CD4-positive, alpha-beta T cell treated with Interleukin-15 for 4 hours (primary cell): ENCODE measurements at regions not wholly inside any gene's neighbourhood (a gene's known extent, or its start where the extent isn't known, plus 50 kb on each side); places are given as distances from the start of the nearest gene placed in this dataset.

Source experiments
- DNase-seq: peaks from one replicate; pipeline ENCODE4 v3.0.0-alpha.2; 2020; ENCODE audit warnings: low spot score

DNA sequence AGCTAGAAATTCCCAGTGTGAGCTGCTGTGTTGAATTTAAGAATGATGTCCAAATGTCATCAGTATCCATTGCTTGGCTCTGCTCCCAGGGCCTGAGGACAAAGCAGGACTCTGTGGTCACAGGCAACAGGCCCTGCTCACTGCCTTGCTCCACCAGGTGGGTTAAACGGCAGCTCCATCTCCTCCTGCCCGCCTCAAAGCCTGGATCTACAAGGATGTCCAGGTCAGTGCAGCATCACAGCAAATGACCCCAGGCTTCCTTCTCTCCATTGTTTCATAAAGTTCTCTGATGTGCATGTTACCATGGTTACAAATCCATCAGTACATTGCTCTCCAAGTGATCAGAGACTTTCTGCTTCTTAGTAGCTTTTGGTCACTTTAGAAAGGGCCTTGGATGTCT lies 322.0 kb upstream of the ZNF32 start:
- DNase-seq = no peak

DNA sequence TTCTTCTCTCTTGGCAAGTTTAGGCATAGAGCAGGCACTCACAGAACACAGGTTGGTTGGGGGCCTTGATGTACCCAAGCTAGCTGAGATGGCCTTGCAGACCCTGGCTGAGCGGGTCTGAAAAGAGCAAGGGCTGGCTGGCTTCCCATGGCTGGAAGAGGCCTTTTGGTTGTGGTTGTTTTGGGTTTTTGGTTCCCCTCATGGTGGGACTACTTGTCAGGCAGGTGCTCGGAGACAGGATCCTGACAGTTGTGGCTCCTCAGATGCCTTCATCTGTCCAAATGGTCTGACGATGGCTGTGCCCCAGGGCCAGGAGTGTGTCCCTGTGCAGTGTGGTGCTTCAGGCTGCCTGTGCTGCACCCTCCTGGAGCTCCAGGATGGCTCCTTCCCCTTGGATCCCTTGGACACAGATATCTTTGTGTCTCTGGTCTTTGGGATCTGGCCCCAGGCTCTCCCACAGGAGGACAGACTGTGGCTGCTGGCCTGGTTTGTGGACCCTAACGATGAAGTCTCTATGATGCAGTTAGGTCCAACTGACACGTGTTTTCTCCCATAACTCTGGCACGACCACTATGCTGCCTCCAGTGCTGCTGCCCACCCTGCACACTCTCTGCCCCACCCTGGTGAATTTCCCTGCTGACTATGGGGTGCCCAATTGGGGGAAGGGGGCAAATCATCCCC lies 321.5 kb upstream of the ZNF32 start:
- no peak for DNase-seq

- DNase-seq = no peak
Measured at GRCh38 chr10:43969506-43969905, 320.8 kb upstream of the ZNF32 start.

DNA sequence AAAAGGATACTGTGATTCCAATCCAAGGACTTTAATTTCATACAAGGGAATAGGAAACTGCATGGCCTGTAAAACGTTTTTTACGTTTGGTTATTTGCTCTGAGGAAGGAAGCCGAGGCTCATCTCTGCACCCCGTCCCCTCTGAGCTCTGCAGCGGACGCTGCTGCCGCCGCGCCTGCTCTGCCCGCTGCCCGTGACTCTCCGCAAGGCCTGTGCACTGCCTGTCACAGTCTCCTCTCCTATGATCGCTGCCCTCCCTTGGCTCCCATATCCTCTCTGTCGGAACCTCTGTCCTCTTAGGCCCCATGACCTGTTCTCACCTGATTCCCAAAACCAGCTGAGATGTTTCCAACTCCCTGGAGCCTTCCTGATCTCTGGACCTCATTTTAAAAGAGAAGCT lies 320.3 kb upstream of the ZNF32 start:
- DNase-seq = no peak

GRCh38 chr10:43968076-43968475 lies 319.4 kb upstream of the ZNF32 start:
- DNase-seq = no peak

GRCh38 chr10:43966571-43966965 lies 317.9 kb upstream of the ZNF32 start:
- DNase-seq = no peak

- DNase-seq = no peak
Measured at GRCh38 chr10:43965918-43966570, 317.4 kb upstream of the ZNF32 start.

GRCh38 chr10:43965033-43965917 lies 316.6 kb upstream of the ZNF32 start:
- DNase-seq = no peak

DNA sequence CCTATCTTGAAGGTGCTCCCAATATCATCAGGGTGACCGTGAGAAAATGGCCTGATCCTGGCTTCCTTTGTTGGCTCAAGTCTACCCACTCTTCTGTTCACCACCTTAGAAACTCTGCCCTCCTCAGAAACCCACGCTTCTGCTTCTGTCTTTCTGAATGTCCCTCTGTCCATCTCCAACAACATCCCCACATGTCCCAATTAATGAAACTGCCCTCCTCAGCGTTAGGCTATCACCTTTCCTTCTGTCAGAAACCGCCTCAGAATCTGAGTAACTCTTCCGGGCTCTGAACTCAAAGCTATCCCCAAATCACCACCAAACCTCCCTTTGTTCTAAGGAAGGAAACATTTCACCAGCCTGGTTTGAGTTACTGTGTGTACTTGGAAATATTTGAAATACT lies 315.8 kb upstream of the ZNF32 start:
- DNase-seq = no peak

DNA sequence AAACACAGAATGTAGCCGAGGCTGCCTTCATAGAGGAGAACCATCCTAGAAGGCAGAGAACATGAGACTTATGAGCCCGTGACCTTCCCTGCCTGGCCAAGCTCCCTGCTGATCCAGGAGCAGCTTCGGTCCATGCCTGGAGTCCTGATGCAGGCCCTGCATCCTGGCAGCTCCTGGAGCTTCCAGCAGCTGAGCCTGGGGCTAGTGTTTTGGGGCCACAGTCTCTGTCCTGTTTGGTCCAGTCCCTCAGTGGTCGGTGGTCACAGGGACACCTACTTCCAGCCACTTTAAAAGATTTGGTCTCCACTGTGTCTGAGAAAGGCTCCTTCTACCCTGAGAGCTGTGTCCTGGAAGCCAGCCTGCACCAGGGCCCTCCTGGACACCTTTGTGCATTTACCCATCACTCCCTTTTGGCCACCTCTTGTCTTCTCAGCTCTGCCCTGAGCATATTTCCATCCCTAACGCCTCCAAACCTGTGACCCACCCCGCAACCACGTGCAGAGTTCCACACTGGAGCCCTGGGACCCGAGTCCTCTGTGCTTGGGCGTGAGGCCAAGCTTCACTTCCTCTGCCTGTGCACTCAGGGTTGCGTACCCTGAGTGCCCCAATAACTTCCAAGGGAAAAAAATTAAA lies 315.2 kb upstream of the ZNF32 start:
- no peak for DNase-seq

DNA sequence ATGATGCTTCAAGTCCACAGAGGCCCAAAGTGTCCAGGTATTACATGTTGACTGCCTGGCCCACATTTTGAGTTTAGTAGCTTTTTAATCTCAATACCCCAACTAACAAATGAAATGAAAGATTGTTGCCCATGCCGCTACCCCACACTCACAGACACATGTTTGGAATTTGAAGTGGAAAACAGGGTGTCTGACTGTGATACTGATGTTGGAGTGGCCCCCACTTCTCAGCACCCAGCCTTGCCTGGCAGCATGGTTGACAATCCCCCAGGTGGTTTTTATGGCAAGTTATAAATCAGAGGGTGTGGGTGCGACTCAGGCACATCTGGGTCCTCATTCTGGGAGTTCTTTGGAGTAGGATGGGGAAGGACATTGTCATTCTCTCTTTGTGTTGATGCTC lies 314.7 kb upstream of the ZNF32 start:
- DNase-seq = no peak

DNA sequence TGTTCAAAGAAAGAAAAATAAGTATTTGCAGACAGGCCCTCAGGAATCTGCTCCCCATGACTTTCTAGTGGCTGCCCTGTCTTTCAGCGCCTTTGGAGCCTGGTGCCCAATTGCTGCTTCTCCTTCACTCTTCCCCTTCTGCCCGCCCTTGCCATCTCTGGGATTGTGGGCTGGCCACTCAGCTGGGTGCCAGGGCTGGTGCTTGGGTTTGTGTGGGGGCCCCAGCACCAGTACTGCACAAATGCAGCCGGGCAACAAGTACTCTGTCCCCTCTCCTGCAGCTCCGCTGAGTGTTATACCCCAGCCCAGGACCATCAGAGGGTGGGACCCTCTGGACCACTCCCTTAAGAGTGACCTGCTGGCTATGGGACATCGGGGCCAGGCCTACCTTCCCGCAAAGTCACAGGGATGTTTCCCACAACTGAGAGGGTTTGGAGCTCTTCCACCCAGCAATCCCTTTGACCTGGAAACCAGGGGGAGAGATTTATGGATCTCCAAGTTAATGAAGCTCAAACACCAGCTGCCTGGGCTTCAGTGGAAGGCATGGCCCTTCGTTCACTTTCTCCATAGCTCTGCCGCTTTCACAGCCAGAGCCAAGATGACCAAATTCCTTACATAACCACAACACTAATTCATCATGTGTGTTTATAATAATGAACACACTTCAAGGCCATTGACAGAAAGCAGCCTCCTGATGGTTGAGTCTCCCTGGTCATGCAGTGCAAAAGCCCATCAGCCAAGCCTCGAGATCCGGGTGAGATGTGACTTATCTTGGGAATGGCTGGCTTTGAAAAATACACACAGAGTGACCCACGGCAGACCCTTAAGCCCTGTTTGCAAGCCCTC lies 313.9 kb upstream of the ZNF32 start:
- DNase-seq = no peak

DNA sequence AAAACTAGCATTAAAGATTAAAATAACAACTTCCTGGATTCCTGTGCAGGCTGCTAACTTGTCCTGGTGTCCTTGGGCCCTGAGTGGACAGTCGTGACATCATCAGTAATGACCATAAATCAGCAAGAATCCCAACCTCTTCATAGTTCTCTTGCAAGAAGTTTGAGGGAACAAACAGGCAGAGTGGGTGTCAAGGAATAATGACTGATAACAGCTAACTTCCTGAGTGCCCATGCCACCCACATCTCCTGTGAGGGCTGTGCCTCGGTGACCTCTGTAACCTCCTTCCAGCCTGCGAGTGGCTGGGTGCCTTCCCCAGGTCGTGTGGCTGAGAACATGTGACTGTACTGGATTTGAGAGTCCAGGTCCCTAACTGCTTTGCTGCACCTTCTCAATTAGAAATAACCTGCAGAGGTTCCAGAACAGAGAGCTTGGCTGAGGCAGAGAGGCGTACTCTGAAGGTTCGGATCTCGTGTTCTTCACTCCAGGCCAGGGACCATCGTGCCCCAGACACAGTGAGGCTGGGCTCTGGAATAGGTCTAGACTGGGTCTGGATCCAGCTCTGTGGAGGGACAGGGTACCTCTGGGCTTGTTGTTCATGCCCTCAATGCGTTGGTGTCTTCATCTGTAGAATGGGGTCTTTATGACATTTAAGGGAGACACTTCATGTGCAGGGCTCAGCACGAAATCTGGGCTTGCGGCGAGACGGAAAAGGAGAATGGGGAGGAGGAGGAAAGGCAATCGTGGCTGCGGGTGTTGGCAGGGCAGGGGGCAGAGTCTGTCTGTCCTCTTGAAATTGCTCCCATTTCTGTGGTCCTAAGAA lies 313.1 kb upstream of the ZNF32 start:
- no peak for DNase-seq

DNA sequence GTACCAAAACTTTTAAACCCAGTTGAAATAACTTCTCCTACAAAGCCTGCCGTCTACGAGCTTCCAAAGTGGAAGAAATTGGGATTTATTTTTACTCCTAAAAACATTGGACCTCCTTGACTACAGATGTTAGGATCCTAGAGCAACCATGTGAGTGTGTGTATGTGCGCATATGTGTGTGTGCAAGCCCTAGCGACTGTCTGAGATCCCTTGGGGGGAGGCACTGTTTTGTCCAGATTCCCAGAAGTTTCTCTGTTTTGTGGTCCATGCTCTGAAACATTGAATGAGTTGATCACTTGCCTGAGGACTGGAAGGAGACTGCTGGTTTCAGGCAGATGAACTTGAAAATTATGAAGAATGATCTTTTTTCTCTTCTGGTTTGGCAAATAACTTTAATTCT lies 312.3 kb upstream of the ZNF32 start:
- DNase-seq = no peak

- DNase-seq = no peak
Measured at GRCh38 chr10:43960477-43960876, 311.8 kb upstream of the ZNF32 start.

DNA sequence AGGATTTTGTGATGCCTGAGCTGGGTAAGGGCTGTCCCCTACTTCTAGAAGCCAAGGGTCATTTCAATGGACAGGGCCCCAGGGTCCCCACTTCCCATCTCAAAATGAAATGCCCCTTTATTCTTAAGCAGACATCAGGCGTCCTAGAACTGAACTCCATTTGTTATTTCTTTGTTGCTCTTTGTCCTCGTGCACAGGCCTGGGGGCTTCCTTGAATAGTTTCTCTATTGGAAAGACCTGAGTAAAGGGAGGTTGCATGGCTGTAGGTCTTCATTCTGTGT lies 311.4 kb upstream of the ZNF32 start:
- DNase-seq = no peak

GRCh38 chr10:43959364-43960134 lies 310.9 kb upstream of the ZNF32 start:
- no peak for DNase-seq

DNA sequence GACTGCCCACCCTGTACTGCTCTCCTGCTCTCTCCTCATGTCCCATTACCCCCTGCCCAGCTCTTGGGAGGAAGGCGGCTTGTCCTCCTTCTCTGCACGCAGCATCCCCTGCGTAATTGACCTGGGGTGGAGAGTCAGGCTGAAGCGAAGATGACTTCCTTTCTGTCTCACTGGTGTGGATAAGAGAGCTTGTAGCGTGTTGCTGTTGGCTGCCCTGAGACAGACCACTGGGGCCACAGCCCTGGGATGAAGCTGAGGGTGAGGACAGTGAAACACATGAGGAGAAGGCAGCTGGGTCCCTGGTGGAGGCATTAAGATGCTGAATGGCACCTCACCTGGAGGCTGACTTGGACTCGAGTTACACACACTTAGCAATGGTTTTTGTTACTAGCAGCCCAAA lies 310.3 kb upstream of the ZNF32 start:
- DNase-seq = no peak

GRCh38 chr10:43958071-43958432 lies 309.4 kb upstream of the ZNF32 start:
- no peak for DNase-seq
